Nephron progenitor cell (in vitro differentiated cells): ENCODE measurements at regions not wholly inside any gene's neighbourhood (a gene's known extent, or its start where the extent isn't known, plus 50 kb on each side); places are given as distances from the start of the nearest gene placed in this dataset.

Experiments used
- DNase-seq: peaks from one replicate; pipeline ENCODE4 v3.0.0; 2021
- H3K27ac Mint-ChIP-seq: 2 replicates; pipeline ENCODE4 v1.8.0; 2021; ENCODE audit warnings: mild to moderate bottlenecking, moderate library complexity, mixed read lengths
- H3K27me3 Mint-ChIP-seq: 2 replicates; pipeline ENCODE4 v1.8.0; 2021; ENCODE audit warnings: mild to moderate bottlenecking, low read depth, mixed read lengths; ENCODE audit not compliant: poor library complexity
- H3K36me3 Mint-ChIP-seq: 2 replicates; pipeline ENCODE4 v1.8.0; 2021; ENCODE audit warnings: low read depth, mixed read lengths
- H3K4me1 Mint-ChIP-seq: 2 replicates; pipeline ENCODE4 v1.8.0; 2021; ENCODE audit warnings: mixed read lengths
- H3K4me3 Mint-ChIP-seq: 2 replicates; pipeline ENCODE4 v1.8.0; 2021; ENCODE audit warnings: mild to moderate bottlenecking, moderate library complexity, mixed read lengths
- H3K9me3 Mint-ChIP-seq: 2 replicates; pipeline ENCODE4 v1.8.0; 2021; ENCODE audit warnings: mild to moderate bottlenecking, moderate library complexity, mixed read lengths
- CTCF ChIP-seq: fragments of 200-600 bp; sonication (generic); IDR thresholded peaks from 2 replicates; pipeline ENCODE4 v1.5.0; 2021; ENCODE audit warnings: antibody characterized with exemption

GRCh38 chr13:73254827-73255226 is 196.0 kb downstream of the KLF5 start:
- Mint-ChIP-seq H3K27ac (no peak overlapping the region), H3K4me1 (peaks cover 22% of the 10 kb centered on the region), H3K36me3 (no peaks in the 10 kb centered on the region), H3K27me3 (no peaks in the 10 kb centered on the region), H3K4me3 (no peak overlapping the region), H3K9me3 (no peaks in the 10 kb centered on the region)
- no peak for DNase-seq
- TF ChIP-seq CTCF: no peak

- no peak overlapping the region for H3K4me3 Mint-ChIP-seq
- no peak for DNase-seq
- no peaks in the 10 kb centered on the region for H3K9me3 Mint-ChIP-seq
- H3K27me3 Mint-ChIP-seq: peaks cover 6% of the 10 kb centered on the region
- no peak overlapping the region for H3K27ac Mint-ChIP-seq
- TF ChIP-seq CTCF: no peak
- peaks cover 13% of the 10 kb centered on the region for H3K4me1 Mint-ChIP-seq
- H3K36me3 Mint-ChIP-seq: no peaks in the 10 kb centered on the region
Measured at GRCh38 chr13:73251626-73252265, 192.9 kb downstream of the KLF5 start.

- peaks cover 6% of the 10 kb centered on the region for H3K27me3 Mint-ChIP-seq
- H3K36me3 Mint-ChIP-seq: no peaks in the 10 kb centered on the region
- no peak for DNase-seq
- H3K27ac Mint-ChIP-seq: peak overlapping the region; percentile 62
- no peak overlapping the region for H3K4me3 Mint-ChIP-seq
- no peaks in the 10 kb centered on the region for H3K9me3 Mint-ChIP-seq
- peaks cover 13% of the 10 kb centered on the region for H3K4me1 Mint-ChIP-seq
- TF ChIP-seq CTCF: no peak
Measured at GRCh38 chr13:73250061-73250460, 191.3 kb downstream of the KLF5 start.

- no peak for TF ChIP-seq CTCF
- no peak overlapping the region for H3K4me3 Mint-ChIP-seq
- peaks cover 13% of the 10 kb centered on the region for H3K4me1 Mint-ChIP-seq
- no peaks in the 10 kb centered on the region for H3K36me3 Mint-ChIP-seq
- DNase-seq: no peak
- H3K9me3 Mint-ChIP-seq: no peaks in the 10 kb centered on the region
- H3K27ac Mint-ChIP-seq: peak overlapping the region; percentile 6
- H3K27me3 Mint-ChIP-seq: peaks cover 9% of the 10 kb centered on the region
Measured at GRCh38 chr13:73248711-73249580, 190.1 kb downstream of the KLF5 start.

- no peak for TF ChIP-seq CTCF
- peaks cover 13% of the 10 kb centered on the region for H3K4me1 Mint-ChIP-seq
- no peak overlapping the region for H3K27ac Mint-ChIP-seq
- H3K36me3 Mint-ChIP-seq: no peaks in the 10 kb centered on the region
- H3K9me3 Mint-ChIP-seq: no peaks in the 10 kb centered on the region
- DNase-seq: no peak
- H3K27me3 Mint-ChIP-seq: peaks cover 9% of the 10 kb centered on the region
- no peak overlapping the region for H3K4me3 Mint-ChIP-seq
Measured at GRCh38 chr13:73248154-73248553, 189.3 kb downstream of the KLF5 start.
